ENCODE measurements at regions not wholly inside any gene's neighbourhood (a gene's known extent, or its start where the extent isn't known, plus 50 kb on each side); places are given as distances from the start of the nearest gene placed in this dataset.

DNA sequence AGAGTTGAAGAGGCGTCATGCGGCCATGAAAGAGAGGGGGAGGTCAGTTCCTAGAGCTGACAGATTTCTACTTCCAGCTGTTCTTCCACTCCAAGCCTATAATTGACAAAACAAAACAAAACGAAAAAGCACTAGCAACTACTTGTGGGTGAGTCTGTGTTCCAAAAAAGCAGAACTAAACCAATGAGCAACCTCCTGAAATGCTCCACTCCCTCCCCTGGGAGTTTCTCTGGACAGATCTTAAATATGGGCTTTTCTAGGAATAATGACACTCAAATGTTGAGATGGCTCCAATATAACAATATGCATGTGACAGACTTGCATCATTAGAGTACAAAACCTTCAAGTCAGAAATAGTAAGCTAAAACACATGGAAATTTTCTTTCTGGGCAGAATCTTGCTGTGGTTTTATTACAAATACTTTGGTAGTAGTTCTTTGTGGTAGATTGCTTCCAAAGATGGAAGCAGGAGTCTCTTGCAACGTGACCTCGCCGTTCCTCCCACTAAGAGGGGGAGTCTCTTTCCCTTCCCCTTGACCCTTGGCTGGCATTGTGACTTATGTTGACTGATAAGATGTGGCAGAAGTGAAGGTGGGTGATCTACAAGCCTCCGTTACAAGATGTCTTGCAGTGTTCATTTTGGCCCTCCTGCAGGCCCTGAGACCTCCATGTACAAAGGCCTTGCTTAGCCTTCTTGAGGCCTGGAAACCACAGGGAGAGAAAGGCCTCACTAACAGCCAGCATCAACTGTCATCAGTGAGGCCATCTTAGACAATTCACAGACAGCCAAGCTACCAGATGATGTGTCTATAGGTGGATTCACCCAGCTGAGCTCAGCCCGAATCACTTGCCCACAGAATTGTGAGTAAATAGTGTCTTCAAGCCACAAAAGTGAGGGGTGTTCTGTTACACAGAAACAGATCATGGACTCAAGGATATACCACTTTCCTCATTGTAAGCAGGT lies 173.1 kb upstream of the RFC3 start:
- Mint-ChIP-seq H3K4me3 (no peak overlapping the region), H3K27ac (peak overlapping the region in 1 of 7 donors; percentile 6), H3K4me1 (peaks cover 0 to 2% (median under 1%) of the 10 kb centered on the region in 4 donors), H3K36me3 (no peaks in the 10 kb centered on the region), H3K9me3 (no peaks in the 10 kb centered on the region), H3K27me3 (no peaks in the 10 kb centered on the region)
- Histone ChIP-seq H3K4me3 (ENCODE audit: low read length in 2 of 2) (no peak overlapping the region), H3K4me1 (ENCODE audit: insufficient read depth, low read length) (no peaks in the 10 kb centered on the region), H3K27ac (ENCODE audit: low read depth, low read length) (no peak overlapping the region), H3K27me3 (ENCODE audit: insufficient read depth, low read length) (no peaks in the 10 kb centered on the region), H3K9me3 (ENCODE audit: control insufficient read depth in 1 of 2, low read length in 2 of 2) (no peaks in the 10 kb centered on the region), H3K36me3 (ENCODE audit: insufficient read depth, low read length) (no peaks in the 10 kb centered on the region)
- ChIA-PET POLR2A (ENCODE audit: partially characterized antibody) (no interaction called here), CTCF (ENCODE audit: partially characterized antibody) (interaction anchor here (1.7 kb wide), 1 partner anchor 79 kb away, joined by 4 read pairs; no protein-coding TSS in a partner anchor)
- intact Hi-C loops (cut with micrococcal nuclease), result no loop called here
- no peak for DNase-seq

DNA sequence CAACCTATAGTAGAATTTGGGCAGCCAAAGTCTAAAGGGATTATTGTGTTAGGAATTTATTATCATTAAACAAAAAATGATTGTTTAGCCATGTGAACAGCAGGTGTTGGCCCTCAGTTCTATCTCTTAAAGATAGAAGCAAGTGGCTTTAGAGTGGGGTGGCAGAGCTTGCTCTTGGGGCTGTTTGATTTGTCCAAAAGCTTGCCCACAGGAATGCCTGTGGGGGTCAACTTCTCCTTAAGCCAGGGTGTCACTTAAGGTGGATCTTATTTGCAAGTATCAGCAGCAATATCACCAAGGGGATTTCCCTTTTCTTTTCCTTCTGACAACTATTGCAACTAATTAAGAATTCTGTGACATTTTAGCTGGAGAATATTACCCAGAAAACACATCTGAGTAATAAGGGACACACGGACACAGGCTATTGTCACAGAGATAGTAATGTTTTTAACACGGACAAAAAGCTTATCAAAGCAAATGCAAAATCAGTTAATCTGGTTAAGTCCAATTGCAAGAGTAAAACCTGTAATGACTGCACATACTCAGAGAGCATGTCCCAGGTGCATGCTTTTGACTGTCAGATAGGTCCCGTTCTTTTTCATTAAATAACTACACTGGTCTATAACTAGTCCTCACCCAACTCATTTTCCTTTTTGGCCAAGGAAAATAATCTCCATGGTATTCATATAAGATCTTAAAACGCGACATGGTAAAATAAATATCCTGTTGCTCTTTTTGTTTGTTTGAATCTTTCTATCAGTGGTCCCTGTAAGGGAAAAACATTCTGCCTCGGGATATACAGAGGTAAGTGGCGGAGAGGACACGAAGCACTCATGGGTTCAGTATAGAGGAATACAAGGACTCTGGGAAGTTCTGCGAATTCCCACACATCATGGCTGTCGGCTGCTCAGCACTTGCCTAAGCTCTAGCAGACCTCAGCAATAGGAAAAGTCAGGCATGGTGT lies 172.1 kb upstream of the RFC3 start:
- no peak overlapping the region for H3K27ac Mint-ChIP-seq
- CTCF ChIA-PET (ENCODE audit: partially characterized antibody), result interaction anchor here (1.7 kb wide), 1 partner anchor 78 kb away, joined by 4 read pairs; no protein-coding TSS in a partner anchor
- no peak overlapping the region for H3K4me3 Mint-ChIP-seq
- no peaks in the 10 kb centered on the region for H3K27me3 Mint-ChIP-seq
- POLR2A ChIA-PET (ENCODE audit: partially characterized antibody), result no interaction called here
- H3K27me3 ChIP-seq (ENCODE audit: insufficient read depth, low read length), result no peaks in the 10 kb centered on the region
- H3K9me3 Mint-ChIP-seq, result no peaks in the 10 kb centered on the region
- no peak overlapping the region for H3K4me3 ChIP-seq (ENCODE audit: low read length in 2 of 2)
- no peak for DNase-seq
- no peaks in the 10 kb centered on the region for H3K36me3 Mint-ChIP-seq
- H3K4me1 Mint-ChIP-seq, result peaks cover 0 to 2% (median 0%) of the 10 kb centered on the region in 4 donors
- no peak overlapping the region for H3K27ac ChIP-seq (ENCODE audit: low read depth, low read length)
- H3K4me1 ChIP-seq (ENCODE audit: insufficient read depth, low read length), result no peaks in the 10 kb centered on the region
- H3K9me3 ChIP-seq (ENCODE audit: control insufficient read depth in 1 of 2, low read length in 2 of 2), result no peaks in the 10 kb centered on the region
- H3K36me3 ChIP-seq (ENCODE audit: insufficient read depth, low read length), result no peaks in the 10 kb centered on the region
- intact Hi-C loops (cut with micrococcal nuclease), result no loop called here

DNA sequence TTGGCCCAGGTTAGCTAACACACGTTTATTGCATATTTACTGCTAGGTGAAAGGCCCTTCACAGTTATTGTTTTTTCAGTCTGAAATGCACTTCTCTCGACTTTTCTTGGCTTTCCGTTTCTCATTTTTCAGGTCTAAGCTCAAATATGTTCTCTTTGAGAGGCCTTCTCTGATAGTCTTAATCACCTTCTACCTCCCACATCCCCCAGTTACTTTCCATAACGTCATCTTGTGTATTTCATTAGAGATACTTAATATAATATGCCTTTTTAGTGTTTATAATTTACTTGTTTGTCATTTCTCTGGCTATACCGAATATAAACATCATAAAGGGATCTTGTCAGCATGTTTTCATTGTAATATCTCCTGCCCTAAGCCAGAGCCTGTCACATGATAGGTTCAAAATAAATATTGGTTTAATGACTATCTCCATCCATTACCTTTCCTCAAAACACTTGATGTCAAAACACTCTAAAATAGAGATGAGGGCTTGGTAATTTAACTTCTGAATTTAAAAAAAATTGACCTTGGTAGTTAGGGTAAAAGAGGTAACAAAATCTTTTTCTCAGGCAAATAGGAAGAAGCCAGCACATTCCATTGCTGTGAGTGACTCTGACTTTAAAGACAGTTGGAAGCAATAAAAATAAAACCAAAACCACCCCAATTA lies 168.6 kb upstream of the RFC3 start:
- POLR2A ChIA-PET (ENCODE audit: partially characterized antibody), result no interaction called here
- no peak for DNase-seq

DNA sequence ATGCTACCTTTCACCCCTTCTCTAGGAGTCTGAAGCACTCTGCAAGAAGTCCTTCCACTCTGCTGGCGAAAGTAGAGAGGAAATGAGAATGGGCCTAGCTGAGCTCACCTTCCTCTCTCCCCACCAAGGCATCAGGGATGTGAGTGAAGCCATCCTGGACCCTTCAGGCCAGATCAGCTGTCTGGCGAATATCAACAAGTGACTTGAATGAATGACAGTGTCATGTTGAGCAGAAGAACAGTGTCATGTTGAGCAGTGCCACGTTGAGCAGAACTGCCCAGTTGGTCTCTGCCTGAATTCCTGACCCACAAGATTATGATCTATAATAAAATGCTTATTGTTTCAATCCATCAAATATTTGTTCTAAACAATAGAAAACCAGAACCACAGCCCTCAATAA lies 166.2 kb upstream of the RFC3 start:
- no peaks in the 10 kb centered on the region for H3K4me1 ChIP-seq (ENCODE audit: insufficient read depth, low read length)
- no peak overlapping the region for H3K27ac ChIP-seq (ENCODE audit: low read depth, low read length)
- Mint-ChIP-seq H3K9me3 (no peaks in the 10 kb centered on the region), H3K36me3 (no peaks in the 10 kb centered on the region), H3K27me3 (no peaks in the 10 kb centered on the region), H3K27ac (no peak overlapping the region), H3K4me3 (no peak overlapping the region), H3K4me1 (no peaks in the 10 kb centered on the region)
- H3K4me3 ChIP-seq (ENCODE audit: low read length in 2 of 2), result no peak overlapping the region
- DNase-seq, result no peak
- H3K36me3 ChIP-seq (ENCODE audit: insufficient read depth, low read length), result no peaks in the 10 kb centered on the region
- intact Hi-C loops (cut with micrococcal nuclease), result no loop called here
- no peaks in the 10 kb centered on the region for H3K9me3 ChIP-seq (ENCODE audit: control insufficient read depth in 1 of 2, low read length in 2 of 2)
- ChIA-PET CTCF (ENCODE audit: partially characterized antibody) (no interaction called here), POLR2A (ENCODE audit: partially characterized antibody) (no interaction called here)
- no peaks in the 10 kb centered on the region for H3K27me3 ChIP-seq (ENCODE audit: insufficient read depth, low read length)

More for the DNA sequence above, 168.6 kb upstream of the RFC3 start:
- Histone ChIP-seq H3K9me3 (ENCODE audit: control insufficient read depth in 1 of 2, low read length in 2 of 2) (no peaks in the 10 kb centered on the region), H3K4me3 (ENCODE audit: low read length in 2 of 2) (no peak overlapping the region), H3K27me3 (ENCODE audit: insufficient read depth, low read length) (no peaks in the 10 kb centered on the region), H3K36me3 (ENCODE audit: insufficient read depth, low read length) (no peaks in the 10 kb centered on the region), H3K27ac (ENCODE audit: low read depth, low read length) (no peak overlapping the region), H3K4me1 (ENCODE audit: insufficient read depth, low read length) (no peaks in the 10 kb centered on the region)
- no peak overlapping the region for H3K4me3 Mint-ChIP-seq
- no peaks in the 10 kb centered on the region for H3K4me1 Mint-ChIP-seq
- no peak overlapping the region for H3K27ac Mint-ChIP-seq
- no peaks in the 10 kb centered on the region for H3K27me3 Mint-ChIP-seq
- no peaks in the 10 kb centered on the region for H3K9me3 Mint-ChIP-seq
- CTCF ChIA-PET (ENCODE audit: partially characterized antibody), result no interaction called here
- H3K36me3 Mint-ChIP-seq, result no peaks in the 10 kb centered on the region
- intact Hi-C loops (cut with micrococcal nuclease), result no loop called here

DNA sequence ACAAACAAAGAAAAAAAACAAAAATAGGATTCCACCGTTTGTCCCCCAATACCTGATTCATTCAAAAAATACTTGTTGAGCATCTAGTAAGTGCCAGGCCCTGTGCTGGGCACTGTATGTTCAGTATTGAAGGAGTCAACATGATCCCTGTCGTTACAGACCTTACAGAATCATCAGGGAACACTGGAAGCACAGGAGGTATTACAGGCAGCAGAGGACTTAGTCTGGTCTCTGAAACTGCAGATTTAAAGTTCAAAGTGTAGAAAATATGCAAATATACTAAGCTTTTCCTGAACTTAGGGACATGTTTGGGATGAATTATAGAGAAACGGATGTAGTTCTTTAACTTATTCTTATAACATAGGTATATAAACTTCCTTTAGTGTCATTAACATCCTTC lies 160.7 kb upstream of the RFC3 start:
- POLR2A ChIA-PET (ENCODE audit: partially characterized antibody), result no interaction called here
- H3K4me3 Mint-ChIP-seq, result no peak overlapping the region
- intact Hi-C loops (cut with micrococcal nuclease), result no loop called here

DNA sequence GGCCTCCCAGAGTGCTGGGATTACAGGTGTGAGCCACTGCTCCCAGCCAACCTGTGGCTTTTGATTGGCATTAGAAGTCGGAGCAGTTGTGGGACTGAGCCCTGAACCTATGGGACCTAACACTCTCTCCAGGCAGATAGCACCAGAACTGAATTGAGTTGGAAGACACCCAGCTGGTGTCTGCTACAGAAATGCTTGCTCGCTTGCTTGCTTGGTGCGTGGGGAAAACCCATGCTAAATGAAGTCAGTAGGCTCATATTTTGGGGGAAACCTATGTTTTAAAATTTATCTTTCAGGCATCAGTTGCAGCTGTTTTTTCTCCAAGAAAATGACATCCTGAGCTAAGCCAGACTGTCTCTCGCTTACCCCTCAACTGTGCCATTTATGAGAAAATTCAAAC lies 158.5 kb upstream of the RFC3 start:
- ChIA-PET CTCF (ENCODE audit: partially characterized antibody) (interaction anchor here (0.6 to 1.5 kb wide), 2 partner anchors 30 to 297 kb away, joined by 3 read pairs; no protein-coding TSS in a partner anchor), POLR2A (ENCODE audit: partially characterized antibody) (no interaction called here)
- H3K27me3 Mint-ChIP-seq, result peaks cover 0 to 1% of the 10 kb centered on the region in 2 donors
- H3K27ac ChIP-seq (ENCODE audit: low read depth, low read length), result no peak overlapping the region
- no peaks in the 10 kb centered on the region for H3K9me3 ChIP-seq (ENCODE audit: control insufficient read depth in 1 of 2, low read length in 2 of 2)
- H3K9me3 Mint-ChIP-seq, result peaks cover 0 to 4% (median 0%) of the 10 kb centered on the region in 8 donors
- no peak overlapping the region for H3K27ac Mint-ChIP-seq
- no peaks in the 10 kb centered on the region for H3K36me3 ChIP-seq (ENCODE audit: insufficient read depth, low read length)
- H3K4me3 Mint-ChIP-seq, result no peak overlapping the region
- no peaks in the 10 kb centered on the region for H3K36me3 Mint-ChIP-seq
- H3K4me3 ChIP-seq (ENCODE audit: low read length in 2 of 2), result no peak overlapping the region
- no peak for DNase-seq
- no peaks in the 10 kb centered on the region for H3K27me3 ChIP-seq (ENCODE audit: insufficient read depth, low read length)
- H3K4me1 Mint-ChIP-seq, result no peaks in the 10 kb centered on the region
- intact Hi-C loops (cut with micrococcal nuclease), result no loop called here
- no peaks in the 10 kb centered on the region for H3K4me1 ChIP-seq (ENCODE audit: insufficient read depth, low read length)

More for the DNA sequence above, 160.7 kb upstream of the RFC3 start:
- peaks cover 0 to 1% of the 10 kb centered on the region in 2 donors for H3K27me3 Mint-ChIP-seq
- no peaks in the 10 kb centered on the region for H3K36me3 ChIP-seq (ENCODE audit: insufficient read depth, low read length)
- no peak overlapping the region for H3K4me3 ChIP-seq (ENCODE audit: low read length in 2 of 2)
- H3K9me3 Mint-ChIP-seq, result peaks cover 0 to 4% (median 0%) of the 10 kb centered on the region in 8 donors
- no peak for DNase-seq
- no peak overlapping the region for H3K27ac Mint-ChIP-seq
- no peaks in the 10 kb centered on the region for H3K36me3 Mint-ChIP-seq
- no peaks in the 10 kb centered on the region for H3K4me1 ChIP-seq (ENCODE audit: insufficient read depth, low read length)
- no peaks in the 10 kb centered on the region for H3K9me3 ChIP-seq (ENCODE audit: control insufficient read depth in 1 of 2, low read length in 2 of 2)
- CTCF ChIA-PET (ENCODE audit: partially characterized antibody), result no interaction called here
- no peaks in the 10 kb centered on the region for H3K4me1 Mint-ChIP-seq
- H3K27ac ChIP-seq (ENCODE audit: low read depth, low read length), result no peak overlapping the region
- H3K27me3 ChIP-seq (ENCODE audit: insufficient read depth, low read length), result no peaks in the 10 kb centered on the region

Measured in CD4-positive, alpha-beta memory T cell (primary cell).